CD4-positive, alpha-beta memory T cell (primary cell): ENCODE measurements at regions not wholly inside any gene's neighbourhood (a gene's known extent, or its start where the extent isn't known, plus 50 kb on each side); places are given as distances from the start of the nearest gene placed in this dataset.

Experiments
- CTCF ChIA-PET: fragments of 350-600 bp; sonication (Branson Sonifier 250); formaldehyde crosslinking; loops from one replicate; lab custom pipeline; 2021; ENCODE audit warnings: inconsistent platforms; ENCODE audit not compliant: partially characterized antibody; lab: Charles Lee
- POLR2A ChIA-PET: fragments of 350-600 bp; sonication (Branson Sonifier 250); formaldehyde crosslinking; loops from one replicate; lab custom pipeline; 2021; ENCODE audit not compliant: partially characterized antibody; lab: Charles Lee
- DNase-seq, 5 donors: peaks; one replicate each; pipeline versions ENCODE4 v3.0.0 to v3.0.0-alpha.2; 2020 to 2022; ENCODE audit warnings: mixed read lengths in 1 of 5
- H3K27ac ChIP-seq: one replicate; pipeline ENCODE4 v1.7.0; 2013; ENCODE audit warnings: low read depth, low read length
- H3K27me3 ChIP-seq: 2 replicates; pipeline ENCODE4 v1.7.0; 2013; ENCODE audit warnings: mild to moderate bottlenecking, low read length, moderate library complexity; ENCODE audit not compliant: insufficient read depth
- H3K36me3 ChIP-seq: 2 replicates; pipeline ENCODE4 v1.7.0; 2013; ENCODE audit warnings: mild to moderate bottlenecking, low read length, moderate library complexity; ENCODE audit not compliant: insufficient read depth
- H3K4me1 ChIP-seq: 2 replicates; pipeline ENCODE4 v1.7.0; 2013; ENCODE audit warnings: mild to moderate bottlenecking, low read length, moderate library complexity; ENCODE audit not compliant: insufficient read depth
- H3K4me3 ChIP-seq, 2 donors: one replicate each; pipeline ENCODE4 v1.7.0; 2013; ENCODE audit warnings: low read length in 2 of 2, mild to moderate bottlenecking in 1 of 2
- H3K9me3 ChIP-seq, 2 donors: one replicate each; pipeline ENCODE4 v1.7.0; 2013; ENCODE audit warnings: low read length in 2 of 2, control low read depth in 1 of 2; ENCODE audit not compliant: control insufficient read depth in 1 of 2
- H3K27ac Mint-ChIP-seq, 7 donors: one replicate each; pipeline ENCODE4 v1.8.0; 2020 to 2021; ENCODE audit warnings: mixed read lengths in 7 of 7, mild to moderate bottlenecking in 6 of 7, inconsistent platforms in 3 of 7, moderate library complexity in 3 of 7
- H3K27me3 Mint-ChIP-seq, 2 donors: one replicate each; pipeline ENCODE4 v1.8.0; 2020 to 2021; ENCODE audit warnings: mixed read lengths in 2 of 2
- H3K36me3 Mint-ChIP-seq, 2 donors: one replicate each; pipeline ENCODE4 v1.8.0; 2020 to 2021; ENCODE audit warnings: mixed read lengths in 2 of 2, inconsistent platforms in 1 of 2, mild to moderate bottlenecking in 1 of 2
- H3K4me1 Mint-ChIP-seq, 4 donors: one replicate each; pipeline ENCODE4 v1.8.0; 2020 to 2021; ENCODE audit warnings: mixed read lengths in 4 of 4, mild to moderate bottlenecking in 1 of 4
- H3K4me3 Mint-ChIP-seq, 8 donors: one replicate each; pipeline ENCODE4 v1.8.0; 2020 to 2021; ENCODE audit warnings: mixed read lengths in 8 of 8, mild to moderate bottlenecking in 7 of 8, moderate library complexity in 6 of 8, inconsistent platforms in 3 of 8
- H3K9me3 Mint-ChIP-seq, 8 donors: one replicate each; pipeline ENCODE4 v1.8.0; 2020 to 2021; ENCODE audit warnings: mixed read lengths in 8 of 8, mild to moderate bottlenecking in 5 of 8, inconsistent platforms in 3 of 8, moderate library complexity in 1 of 8
- intact Hi-C: fragments of 100-400 bp; cut with micrococcal nuclease; formaldehyde crosslinking; loops from one replicate; pipeline ENCODE4 v1.15.1; 2023

DNA sequence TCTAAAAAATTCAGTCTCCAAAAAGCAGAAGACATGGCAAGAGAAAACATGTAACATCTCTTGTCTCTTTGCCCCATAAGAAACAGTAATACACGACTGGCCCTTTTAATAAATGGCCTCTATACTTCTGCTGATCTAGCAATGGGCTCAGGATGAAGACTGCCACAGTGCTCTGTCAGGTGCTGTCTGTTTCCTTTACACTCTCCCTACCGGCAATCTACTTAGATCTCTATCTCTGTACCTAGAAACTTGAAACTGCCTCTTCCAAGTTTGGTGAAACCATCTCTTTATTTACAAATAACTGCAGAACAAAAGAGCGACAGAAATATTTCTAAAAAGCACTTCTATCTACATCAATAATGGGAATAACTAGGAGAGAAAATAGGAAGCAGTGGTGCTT, 685.2 kb upstream of the INTU start:
- no peaks in the 10 kb centered on the region for H3K4me1 Mint-ChIP-seq
- Histone ChIP-seq H3K27ac (no peak overlapping the region), H3K36me3 (no peaks in the 10 kb centered on the region), H3K4me1 (no peaks in the 10 kb centered on the region), H3K9me3 (no peaks in the 10 kb centered on the region), H3K27me3 (no peaks in the 10 kb centered on the region), H3K4me3 (no peak overlapping the region)
- H3K36me3 Mint-ChIP-seq, result no peaks in the 10 kb centered on the region
- no peak overlapping the region for H3K27ac Mint-ChIP-seq
- CTCF ChIA-PET, result no interaction called here
- no peak overlapping the region for H3K4me3 Mint-ChIP-seq
- POLR2A ChIA-PET, result no interaction called here
- DNase-seq, result no peak
- intact Hi-C loops, result no loop called here
- H3K9me3 Mint-ChIP-seq, result peaks cover 0 to 8% (median 2%) of the 10 kb centered on the region in 8 donors
- no peaks in the 10 kb centered on the region for H3K27me3 Mint-ChIP-seq

DNA sequence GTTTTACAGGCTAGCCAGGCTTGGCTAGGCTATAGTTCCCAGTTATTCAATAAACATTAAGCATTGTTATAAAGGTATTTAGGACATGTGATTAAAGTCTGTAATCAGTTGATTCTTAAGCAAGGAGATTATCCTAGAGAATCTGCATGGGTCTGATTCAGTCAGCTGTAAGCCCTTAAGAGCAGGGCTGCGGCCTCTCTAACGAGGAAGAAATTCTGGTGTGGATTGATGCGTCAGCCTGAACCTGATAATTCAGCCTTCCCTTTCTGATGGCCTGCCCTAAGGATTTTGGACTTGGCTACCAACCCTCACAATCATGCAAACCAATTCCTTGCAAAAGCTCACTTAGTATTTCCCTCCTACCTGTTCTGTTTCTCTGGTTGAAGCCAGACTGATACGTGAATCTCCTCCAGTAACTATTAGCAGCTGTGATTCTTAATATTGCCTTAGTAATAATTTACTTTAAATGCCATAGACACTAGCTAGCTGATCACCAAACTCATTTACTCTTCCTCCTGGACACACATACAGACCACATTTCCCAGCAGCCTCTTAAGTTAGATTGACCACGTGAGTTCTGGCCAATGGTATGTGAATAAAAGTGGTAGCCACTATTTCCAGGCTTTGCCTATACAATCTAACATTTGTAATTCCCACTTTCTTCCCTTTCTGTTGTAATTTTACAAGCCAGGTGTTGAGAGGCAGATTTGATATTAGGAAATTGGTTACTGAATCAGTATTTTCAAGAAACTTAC, 678.0 kb upstream of the INTU start:
- intact Hi-C loops, result no loop called here
- CTCF ChIA-PET, result no interaction called here

DNA sequence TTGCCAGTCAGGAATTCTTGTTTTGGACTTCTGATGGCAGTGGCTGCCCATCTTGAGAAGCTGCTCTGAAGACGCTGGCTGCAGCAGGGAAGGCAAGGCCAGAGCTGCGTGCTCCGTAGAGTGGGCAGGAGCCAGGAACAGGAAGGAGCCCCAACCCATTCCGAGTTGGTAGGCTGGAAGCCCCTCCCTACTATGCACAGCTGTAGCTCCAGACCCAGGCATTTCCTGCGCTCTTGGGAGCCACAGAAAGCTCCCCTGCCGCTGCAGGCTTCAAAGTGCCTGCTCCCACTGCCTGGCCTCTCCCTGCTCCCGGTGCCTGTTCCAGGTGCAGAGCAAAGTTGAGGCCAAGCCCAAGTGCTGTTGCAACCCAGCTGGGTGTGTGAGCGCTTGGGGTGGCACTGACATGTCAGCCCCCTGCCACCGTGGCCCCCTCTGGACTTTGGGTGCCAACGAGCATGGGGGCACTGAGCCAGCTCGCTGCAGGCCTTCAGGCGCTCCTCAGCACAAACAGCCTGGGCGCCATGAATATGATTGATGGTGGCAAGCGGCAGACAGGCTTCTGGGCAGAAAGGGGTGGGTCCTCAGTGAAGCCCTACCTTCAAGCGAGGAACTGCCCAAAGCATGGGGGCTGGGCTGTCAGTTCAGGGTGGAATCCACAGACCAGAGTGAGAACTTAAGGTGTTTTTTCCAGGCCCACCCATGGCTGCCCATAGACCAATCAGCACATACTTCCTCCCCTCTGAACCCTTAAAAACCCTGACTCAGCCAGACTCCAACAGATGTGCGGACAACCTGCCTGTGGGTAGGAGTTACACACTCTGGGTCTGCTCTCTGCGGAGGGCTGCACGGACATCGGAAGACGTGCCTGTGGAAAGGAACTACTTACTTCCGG, 677.2 kb upstream of the INTU start:
- H3K27ac Mint-ChIP-seq, result no peak overlapping the region
- no peak for DNase-seq
- no peak overlapping the region for H3K4me3 Mint-ChIP-seq
- Histone ChIP-seq H3K27ac (no peak overlapping the region), H3K36me3 (no peaks in the 10 kb centered on the region), H3K4me1 (no peaks in the 10 kb centered on the region), H3K9me3 (no peaks in the 10 kb centered on the region), H3K27me3 (no peaks in the 10 kb centered on the region), H3K4me3 (no peak overlapping the region)
- intact Hi-C loops, result no loop called here
- peaks cover 0 to 4% of the 10 kb centered on the region in 2 donors for H3K36me3 Mint-ChIP-seq
- peaks cover 0 to 10% (median 4%) of the 10 kb centered on the region in 8 donors for H3K9me3 Mint-ChIP-seq
- H3K4me1 Mint-ChIP-seq, result no peaks in the 10 kb centered on the region
- H3K27me3 Mint-ChIP-seq, result no peaks in the 10 kb centered on the region
- CTCF ChIA-PET, result no interaction called here
- POLR2A ChIA-PET, result no interaction called here

More for the DNA sequence above, 678.0 kb upstream of the INTU start:
- no peak for DNase-seq
- Histone ChIP-seq H3K9me3 (no peaks in the 10 kb centered on the region), H3K4me3 (no peak overlapping the region), H3K4me1 (no peaks in the 10 kb centered on the region), H3K27ac (no peak overlapping the region), H3K27me3 (no peaks in the 10 kb centered on the region), H3K36me3 (no peaks in the 10 kb centered on the region)
- Mint-ChIP-seq H3K4me1 (no peaks in the 10 kb centered on the region), H3K4me3 (no peak overlapping the region), H3K27me3 (no peaks in the 10 kb centered on the region), H3K36me3 (peaks cover 0 to 4% of the 10 kb centered on the region in 2 donors), H3K27ac (no peak overlapping the region), H3K9me3 (peaks cover 0 to 14% (median 4%) of the 10 kb centered on the region in 8 donors)
- POLR2A ChIA-PET, result no interaction called here

DNA sequence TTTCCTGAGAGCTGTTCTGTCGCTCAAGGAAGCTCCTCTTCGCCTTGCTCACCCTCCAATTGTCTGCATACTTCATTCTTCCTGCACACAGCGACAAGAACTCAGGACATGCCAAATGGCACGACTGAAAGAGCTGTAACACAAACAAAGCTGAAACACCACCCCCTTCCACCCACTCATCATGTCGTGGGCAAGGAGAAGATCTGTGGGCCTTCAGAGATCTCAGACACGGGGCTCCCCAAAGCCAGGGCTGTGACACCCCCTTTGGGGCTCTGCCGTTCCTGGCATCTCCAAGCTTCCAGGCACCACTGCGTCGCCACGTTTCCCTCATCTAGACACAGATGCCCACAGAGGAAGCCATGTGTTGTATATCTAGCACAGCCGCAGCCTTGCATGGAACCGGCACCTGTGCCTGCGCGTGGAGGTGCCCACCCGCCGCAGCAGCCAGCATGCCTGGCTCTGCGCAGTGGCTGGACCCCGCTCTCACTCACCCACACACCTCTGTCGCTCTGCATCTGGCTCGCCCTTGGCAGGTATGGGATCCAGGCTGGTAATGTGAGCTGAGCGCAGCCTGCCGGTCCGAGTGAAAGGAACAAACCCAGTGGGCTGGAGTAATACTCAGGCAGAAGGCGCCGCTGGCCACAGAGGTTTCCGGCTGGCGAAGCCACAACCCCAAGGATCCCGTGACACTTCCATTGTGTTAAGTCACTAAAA, 676.4 kb upstream of the INTU start:
- ChIA-PET CTCF (no interaction called here), POLR2A (no interaction called here)
- Mint-ChIP-seq H3K9me3 (peaks cover 0 to 10% (median 4%) of the 10 kb centered on the region in 8 donors), H3K4me1 (no peaks in the 10 kb centered on the region), H3K4me3 (no peak overlapping the region), H3K27ac (no peak overlapping the region), H3K27me3 (no peaks in the 10 kb centered on the region), H3K36me3 (peaks cover 0 to 4% of the 10 kb centered on the region in 2 donors)
- no peaks in the 10 kb centered on the region for H3K4me1 ChIP-seq
- no peaks in the 10 kb centered on the region for H3K27me3 ChIP-seq
- no peaks in the 10 kb centered on the region for H3K9me3 ChIP-seq
- no peak overlapping the region for H3K27ac ChIP-seq
- no peak overlapping the region for H3K4me3 ChIP-seq
- DNase-seq, result no peak
- intact Hi-C loops, result no loop called here
- no peaks in the 10 kb centered on the region for H3K36me3 ChIP-seq

DNA sequence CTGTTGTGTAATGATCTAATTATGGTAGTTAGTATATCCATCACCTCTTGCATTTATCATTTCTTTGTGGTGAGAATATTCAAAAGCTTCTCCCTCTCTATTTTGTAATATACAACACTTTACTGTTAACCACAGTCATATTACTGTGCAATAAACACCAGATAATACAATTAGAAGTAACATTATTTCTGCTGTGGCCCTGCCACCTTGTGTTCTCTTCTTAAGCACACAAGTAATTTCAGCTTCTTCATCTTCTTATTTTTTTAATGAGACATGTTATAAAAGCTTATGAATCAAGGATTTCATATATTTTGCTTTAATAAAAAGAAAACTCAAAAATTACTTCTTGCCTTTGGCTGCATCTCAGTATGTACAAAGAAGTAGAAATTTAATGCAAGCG, 675.2 kb upstream of the INTU start:
- ChIA-PET CTCF (no interaction called here), POLR2A (no interaction called here)
- H3K9me3 Mint-ChIP-seq, result peaks cover 0 to 10% (median 4%) of the 10 kb centered on the region in 8 donors

DNA sequence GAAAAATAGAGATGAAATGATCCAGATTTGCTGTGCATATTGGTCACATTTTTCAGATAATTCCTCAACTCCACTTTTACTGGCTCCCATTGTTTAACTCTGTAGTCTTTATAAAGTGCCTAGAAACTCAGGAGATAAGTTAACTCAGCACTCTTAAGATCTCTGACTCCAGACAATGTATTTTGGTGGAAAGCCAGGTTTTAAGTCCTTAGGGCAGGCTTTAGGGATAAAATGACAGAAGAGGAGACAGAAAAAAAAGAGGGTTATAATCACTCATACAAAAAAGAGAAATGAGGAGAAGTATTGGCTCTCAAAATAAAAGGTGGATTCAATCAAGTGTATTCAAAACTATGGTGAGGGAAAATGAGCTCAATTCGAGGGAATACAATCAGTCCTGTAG, 674.8 kb upstream of the INTU start:
- no peak overlapping the region for H3K4me3 ChIP-seq
- H3K9me3 ChIP-seq, result no peaks in the 10 kb centered on the region
- intact Hi-C loops, result no loop called here
- H3K27me3 ChIP-seq, result no peaks in the 10 kb centered on the region
- DNase-seq, result no peak
- peaks cover 0 to 10% (median 4%) of the 10 kb centered on the region in 8 donors for H3K9me3 Mint-ChIP-seq
- no peaks in the 10 kb centered on the region for H3K4me1 Mint-ChIP-seq
- H3K4me3 Mint-ChIP-seq, result no peak overlapping the region
- ChIA-PET CTCF (no interaction called here), POLR2A (no interaction called here)
- no peaks in the 10 kb centered on the region for H3K4me1 ChIP-seq
- H3K36me3 Mint-ChIP-seq, result peaks cover 0 to 4% of the 10 kb centered on the region in 2 donors
- no peak overlapping the region for H3K27ac ChIP-seq
- H3K36me3 ChIP-seq, result no peaks in the 10 kb centered on the region
- no peak overlapping the region for H3K27ac Mint-ChIP-seq
- no peaks in the 10 kb centered on the region for H3K27me3 Mint-ChIP-seq

More for the DNA sequence above, 675.2 kb upstream of the INTU start:
- H3K27ac Mint-ChIP-seq, result no peak overlapping the region
- no peak overlapping the region for H3K27ac ChIP-seq
- H3K4me1 ChIP-seq, result no peaks in the 10 kb centered on the region
- no peaks in the 10 kb centered on the region for H3K27me3 ChIP-seq
- H3K9me3 ChIP-seq, result no peaks in the 10 kb centered on the region
- no peak overlapping the region for H3K4me3 Mint-ChIP-seq
- no peak for DNase-seq
- peaks cover 0 to 4% of the 10 kb centered on the region in 2 donors for H3K36me3 Mint-ChIP-seq
- no peaks in the 10 kb centered on the region for H3K4me1 Mint-ChIP-seq
- no peaks in the 10 kb centered on the region for H3K36me3 ChIP-seq
- intact Hi-C loops, result no loop called here
- H3K4me3 ChIP-seq, result no peak overlapping the region
- no peaks in the 10 kb centered on the region for H3K27me3 Mint-ChIP-seq

DNA sequence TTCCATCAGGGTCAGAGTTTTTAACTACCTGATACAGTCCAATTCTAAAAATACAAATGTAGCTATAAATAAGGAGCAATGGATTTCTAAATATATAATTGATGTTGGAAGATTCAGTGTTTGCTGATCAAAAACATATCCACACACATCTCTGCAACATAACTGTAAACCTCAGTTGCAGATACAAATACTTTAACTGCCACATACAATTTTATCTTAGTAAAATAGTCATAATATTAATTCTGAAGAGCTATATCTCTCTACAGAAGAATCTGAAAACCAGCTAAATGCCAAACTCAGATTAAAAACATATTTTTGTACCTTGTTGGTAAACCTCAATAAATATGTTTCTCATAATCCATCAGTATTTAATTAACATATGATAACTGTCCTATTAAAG, 674.3 kb upstream of the INTU start:
- Mint-ChIP-seq H3K9me3 (peaks cover 0 to 10% (median 4%) of the 10 kb centered on the region in 8 donors), H3K27me3 (no peaks in the 10 kb centered on the region), H3K36me3 (peaks cover 0 to 4% of the 10 kb centered on the region in 2 donors), H3K27ac (no peak overlapping the region), H3K4me1 (no peaks in the 10 kb centered on the region), H3K4me3 (no peak overlapping the region)
- H3K36me3 ChIP-seq, result no peaks in the 10 kb centered on the region
- H3K9me3 ChIP-seq, result no peaks in the 10 kb centered on the region
- H3K4me3 ChIP-seq, result no peak overlapping the region
- no peak for DNase-seq
- no peak overlapping the region for H3K27ac ChIP-seq
- no peaks in the 10 kb centered on the region for H3K4me1 ChIP-seq
- H3K27me3 ChIP-seq, result no peaks in the 10 kb centered on the region
- intact Hi-C loops, result no loop called here
- POLR2A ChIA-PET, result no interaction called here
- CTCF ChIA-PET, result no interaction called here
